ENCODE measurements at regions not wholly inside any gene's neighbourhood (a gene's known extent, or its start where the extent isn't known, plus 50 kb on each side); places are given as distances from the start of the nearest gene placed in this dataset.

- no peak for TF ChIP-seq CTCF (IDR thresholded peaks at IDR 0.05)
- no peak for TF ChIP-seq POLR2A (IDR thresholded peaks at IDR 0.05)
These were observed 144.9 kb upstream of the PELI2 start for GRCh38 chr14:55973285-55973800.

Data from uterus (tissue), 2 donors.